ENCODE measurements at regions not wholly inside any gene's neighbourhood (a gene's known extent, or its start where the extent isn't known, plus 50 kb on each side); places are given as distances from the start of the nearest gene placed in this dataset.

GRCh38 chr1:17958704-17959103 is 148.9 kb upstream of the IGSF21 start:
- no peak overlapping the region for H3K9ac ChIP-seq
- no peak overlapping the region for H3K4me3 ChIP-seq (ENCODE audit: low read depth in 2 of 2, low read length in 1 of 2)
- TF ChIP-seq NFIC (IDR thresholded peaks at IDR 0.05; ENCODE audit: borderline replicate concordance) (no peak), FOXM1 (IDR thresholded peaks at IDR 0.05; ENCODE audit: low read depth) (no peak), RAD21 (IDR thresholded peaks at IDR 0.05; ENCODE audit: low read length) (no peak), ZBTB33 (IDR thresholded peaks at IDR 0.05; ENCODE audit: borderline replicate concordance, low read depth) (no peak), POLR2AphosphoS5 (IDR thresholded peaks at IDR 0.05; ENCODE audit: low read depth, low read length) (no peak), USF2 (IDR thresholded peaks at IDR 0.05; ENCODE audit: borderline replicate concordance, low read depth, low read length) (no peak), FOXJ3 (CRISPR knock-in tag; IDR thresholded peaks at IDR 0.05) (no peak), TAF1 (IDR thresholded peaks at IDR 0.05; ENCODE audit: borderline replicate concordance, low read depth, low read length) (no peak), MAX (IDR thresholded peaks at IDR 0.05; ENCODE audit: low read depth) (no peak), TCF12 (IDR thresholded peaks at IDR 0.05) (no peak), REST (IDR thresholded peaks at IDR 0.05; ENCODE audit: low read depth, low read length) (no peak), MEF2A (IDR thresholded peaks at IDR 0.05; ENCODE audit: borderline replicate concordance, low read depth) (no peak), EZH2phosphoT487 (IDR thresholded peaks at IDR 0.05; ENCODE audit: borderline replicate concordance, low read depth) (no peak), ELF1 (IDR thresholded peaks at IDR 0.05) (no peak), TEAD4 (IDR thresholded peaks at IDR 0.05; ENCODE audit: borderline replicate concordance, insufficient read depth) (no peak), GABPA (IDR thresholded peaks at IDR 0.05; ENCODE audit: low read depth) (no peak), RXRA (IDR thresholded peaks at IDR 0.05; ENCODE audit: borderline replicate concordance, low read depth) (no peak), IRF3 (IDR thresholded peaks at IDR 0.05; ENCODE audit: low read depth, low read length) (no peak), RFX5 (IDR thresholded peaks at IDR 0.05; ENCODE audit: low read length) (no peak), USF1 (IDR thresholded peaks at IDR 0.05; ENCODE audit: borderline replicate concordance, low read depth) (no peak)
- POLR2A ChIA-PET, result no interaction called here
- WGBS (ENCODE audit: low lambda C conversion rate), result 0% methylated on average over 1 of the region's 1 CpG
- no peak overlapping the region for H2AFZ ChIP-seq (ENCODE audit: low read depth)
- no peak overlapping the region for H3K4me2 ChIP-seq
- no peaks in the 10 kb centered on the region for H3K27me3 ChIP-seq (ENCODE audit: insufficient read depth)
- CTCF ChIA-PET, result interaction anchor here (1.3 kb wide), 1 partner anchor 26 kb away, joined by 3 read pairs; no protein-coding TSS in a partner anchor
- H3K9me3 ChIP-seq, result no peaks in the 10 kb centered on the region
- no peaks in the 10 kb centered on the region for H3K79me2 ChIP-seq (ENCODE audit: insufficient read depth)
- H3K4me1 ChIP-seq (ENCODE audit: control insufficient read depth in 1 of 2, insufficient read depth in 2 of 2, low read depth in 1 of 2, low read length in 1 of 2), result peaks cover 0 to 3% of the 10 kb centered on the region in 2 experiments; a peak in 1 of 4 replicates
- H3K36me3 ChIP-seq (replicated peaks in 1 of 2; ENCODE audit: control insufficient read depth in 1 of 2, insufficient read depth in 2 of 2, low read length in 1 of 2), result no peaks in the 10 kb centered on the region
- no peak overlapping the region for H3K27ac ChIP-seq (ENCODE audit: low read depth in 2 of 2, low read length in 1 of 2)
- DNase-seq, result no peak
- no peaks in the 10 kb centered on the region for H3F3A ChIP-seq (replicated peaks; ENCODE audit: insufficient read depth)
- H3K9me2 ChIP-seq, result no peaks in the 10 kb centered on the region
- no peaks in the 10 kb centered on the region for H4K20me1 ChIP-seq (ENCODE audit: insufficient read depth)
